Gastroesophageal sphincter (tissue), 4 donors: ENCODE measurements at regions not wholly inside any gene's neighbourhood (a gene's known extent, or its start where the extent isn't known, plus 50 kb on each side); places are given as distances from the start of the nearest gene placed in this dataset.

Experiments
- ATAC-seq: fragments of 150-250 bp; one replicate; pipeline ENCODE4 v1.9.1; 2016; ENCODE audit warnings: mild to moderate bottlenecking, moderate library complexity
- H3K27ac ChIP-seq, 4 donors: fragments of 200-600 bp; sonication (generic) in 3 of 4; 1 replicate in 3 of 4; 2 replicates in 1 of 4; pipeline ENCODE4 v1.5.1; 2016 to 2019
- H3K27me3 ChIP-seq: fragments of 200-600 bp; sonication (generic); one replicate; pipeline ENCODE4 v1.5.1; 2019
- H3K36me3 ChIP-seq, 2 donors: fragments of 200-600 bp; sonication (generic); one replicate each; pipeline ENCODE4 v1.5.1; 2019; ENCODE audit warnings: control low read depth in 1 of 2
- H3K4me1 ChIP-seq, 3 donors: fragments of 200-600 bp; sonication (generic); 1 replicate in 2 of 3; 2 replicates in 1 of 3; pipeline ENCODE4 v1.5.1; 2016 to 2019; ENCODE audit warnings: control low read depth in 2 of 3
- H3K4me3 ChIP-seq, 2 donors: fragments of 200-600 bp; sonication (generic); one replicate each; pipeline ENCODE4 v1.5.1; 2019; ENCODE audit warnings: mild to moderate bottlenecking in 1 of 2, moderate library complexity in 1 of 2
- H3K9me3 ChIP-seq, 3 donors: fragments of 200-600 bp; sonication (generic); one replicate each; pipeline ENCODE4 v1.5.1; 2017 to 2019; ENCODE audit warnings: control low read depth in 2 of 3
- EP300 ChIP-seq: sonication (generic); formaldehyde crosslinking; IDR thresholded peaks from one replicate; pipeline ENCODE4 v1.6.1; 2017; ENCODE audit warnings: antibody characterized with exemption, mild to moderate bottlenecking
- POLR2A ChIP-seq, 2 donors: fragments of 450-650 bp; IDR thresholded peaks; one replicate each; pipeline ENCODE4 v1.6.1; 2017; ENCODE audit warnings: antibody characterized with exemption in 2 of 2, mild to moderate bottlenecking in 2 of 2, moderate library complexity in 1 of 2
- POLR2AphosphoS5 ChIP-seq: sonication (generic); formaldehyde crosslinking; IDR thresholded peaks from one replicate; pipeline ENCODE4 v1.6.1; 2017; ENCODE audit warnings: antibody characterized with exemption
- WGBS, 2 donors: methylation state at CpG; one replicate each; pipeline ENCODE4 v1.1.5; 2018; ENCODE audit warnings: low coverage in 1 of 2; 5-methylcytosine and 5-hydroxymethylcytosine counted together
- TF ChIP-seq, protein P1 (sequence below), 4 experiments: fragments of 200-600 bp in 2 of 4; fragments of 450-650 bp in 2 of 4; sonication (generic) in 1 of 4; IDR thresholded peaks; one replicate each; pipeline ENCODE4 v1.5.1; 2017 to 2019; ENCODE audit warnings: antibody characterized with exemption in 4 of 4, mild to moderate bottlenecking in 2 of 4, moderate library complexity in 2 of 4

GRCh38 chr18:39424261-39424660 lies 1858.7 kb upstream of the CELF4 start:
- Histone ChIP-seq H3K4me1 (no peaks in the 10 kb centered on the region), H3K9me3 (no peaks in the 10 kb centered on the region), H3K4me3 (no peak overlapping the region), H3K36me3 (no peaks in the 10 kb centered on the region), H3K27me3 (no peaks in the 10 kb centered on the region), H3K27ac (no peak overlapping the region)
- TF ChIP-seq POLR2A (IDR thresholded peaks at IDR 0.05) (no peak), POLR2AphosphoS5 (no peak), EP300 (no peak)
- TF ChIP-seq, protein P1, sequence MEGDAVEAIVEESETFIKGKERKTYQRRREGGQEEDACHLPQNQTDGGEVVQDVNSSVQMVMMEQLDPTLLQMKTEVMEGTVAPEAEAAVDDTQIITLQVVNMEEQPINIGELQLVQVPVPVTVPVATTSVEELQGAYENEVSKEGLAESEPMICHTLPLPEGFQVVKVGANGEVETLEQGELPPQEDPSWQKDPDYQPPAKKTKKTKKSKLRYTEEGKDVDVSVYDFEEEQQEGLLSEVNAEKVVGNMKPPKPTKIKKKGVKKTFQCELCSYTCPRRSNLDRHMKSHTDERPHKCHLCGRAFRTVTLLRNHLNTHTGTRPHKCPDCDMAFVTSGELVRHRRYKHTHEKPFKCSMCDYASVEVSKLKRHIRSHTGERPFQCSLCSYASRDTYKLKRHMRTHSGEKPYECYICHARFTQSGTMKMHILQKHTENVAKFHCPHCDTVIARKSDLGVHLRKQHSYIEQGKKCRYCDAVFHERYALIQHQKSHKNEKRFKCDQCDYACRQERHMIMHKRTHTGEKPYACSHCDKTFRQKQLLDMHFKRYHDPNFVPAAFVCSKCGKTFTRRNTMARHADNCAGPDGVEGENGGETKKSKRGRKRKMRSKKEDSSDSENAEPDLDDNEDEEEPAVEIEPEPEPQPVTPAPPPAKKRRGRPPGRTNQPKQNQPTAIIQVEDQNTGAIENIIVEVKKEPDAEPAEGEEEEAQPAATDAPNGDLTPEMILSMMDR (IDR thresholded peaks at IDR 0.05), result no peak
- ATAC-seq, result no peak
- WGBS, 2 donors, result 67% methylated on average over 1 of the region's 1 CpG

DNA sequence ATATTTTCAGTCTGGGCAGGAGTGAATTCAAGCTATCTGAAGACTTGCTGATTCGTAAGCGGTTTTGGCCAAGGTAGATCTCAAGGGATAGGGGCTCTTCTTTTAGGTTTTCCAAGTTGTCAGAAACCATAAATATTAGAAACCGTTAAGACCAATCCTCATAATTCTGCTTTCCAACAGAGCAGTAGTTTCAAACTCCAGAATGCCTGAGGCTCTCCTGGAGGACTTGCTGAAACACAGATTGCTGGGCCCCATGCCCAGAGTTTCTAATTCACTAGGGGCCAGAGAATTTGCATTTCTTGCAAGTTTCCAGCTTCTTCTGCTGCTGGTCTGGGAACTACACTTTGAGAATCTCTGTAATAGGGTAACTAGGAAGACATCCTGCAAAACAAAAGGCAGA lies 1855.7 kb upstream of the CELF4 start:
- Histone ChIP-seq H3K27ac (no peak overlapping the region), H3K4me3 (no peak overlapping the region), H3K4me1 (no peaks in the 10 kb centered on the region), H3K36me3 (no peaks in the 10 kb centered on the region), H3K9me3 (no peaks in the 10 kb centered on the region), H3K27me3 (no peaks in the 10 kb centered on the region)
- TF ChIP-seq POLR2AphosphoS5, result no peak
- no peak for TF ChIP-seq POLR2A (IDR thresholded peaks at IDR 0.05)
- TF ChIP-seq EP300, result no peak
- TF ChIP-seq, protein P1 (IDR thresholded peaks at IDR 0.05), result no peak
- no peak for ATAC-seq
- 84 to 86% methylated on average over 2 to 3 of the region's 3 CpGs for WGBS, 2 donors

- Histone ChIP-seq H3K4me3 (no peak overlapping the region), H3K36me3 (no peaks in the 10 kb centered on the region), H3K27me3 (no peaks in the 10 kb centered on the region), H3K9me3 (no peaks in the 10 kb centered on the region), H3K4me1 (no peaks in the 10 kb centered on the region), H3K27ac (no peak overlapping the region)
- no peak for ATAC-seq
- TF ChIP-seq EP300 (no peak), POLR2AphosphoS5 (no peak), POLR2A (IDR thresholded peaks at IDR 0.05) (no peak)
- TF ChIP-seq, protein P1 (IDR thresholded peaks at IDR 0.05), result no peak
These were observed 1853.7 kb upstream of the CELF4 start for GRCh38 chr18:39419315-39419714.

DNA sequence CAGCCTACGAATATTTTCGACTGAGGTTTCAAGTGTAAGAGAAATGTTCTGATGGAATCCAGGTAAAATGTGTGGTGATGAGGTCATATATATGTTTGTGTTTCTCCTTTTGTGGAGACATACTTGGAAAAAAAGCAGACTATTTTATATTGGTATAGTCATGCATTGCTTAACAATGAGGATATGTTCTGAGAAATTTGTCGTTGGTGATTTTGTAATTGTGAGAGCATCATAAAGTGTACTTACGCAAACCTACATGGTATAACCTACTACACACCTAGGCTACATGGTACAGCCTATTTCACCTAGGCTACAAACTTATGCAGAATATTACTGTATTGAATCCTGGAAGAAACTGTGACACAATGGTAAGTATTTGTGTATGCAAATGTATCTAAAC lies 1849.9 kb upstream of the CELF4 start:
- TF ChIP-seq, protein P1 (IDR thresholded peaks at IDR 0.05), result no peak
- TF ChIP-seq POLR2AphosphoS5 (no peak), EP300 (no peak), POLR2A (IDR thresholded peaks at IDR 0.05) (no peak)
- WGBS, 2 donors, result 92 to 100% methylated on average over 2 to 4 of the region's 4 CpGs

GRCh38 chr18:39414009-39414700 lies 1848.6 kb upstream of the CELF4 start:
- ATAC-seq, result no peak
- Histone ChIP-seq H3K9me3 (no peaks in the 10 kb centered on the region), H3K27me3 (no peaks in the 10 kb centered on the region), H3K4me1 (no peaks in the 10 kb centered on the region), H3K4me3 (no peak overlapping the region), H3K36me3 (no peaks in the 10 kb centered on the region), H3K27ac (no peak overlapping the region)
- 91 to 100% methylated on average over 1 to 4 of the region's 4 CpGs for WGBS, 2 donors
- no peak for TF ChIP-seq POLR2AphosphoS5
- no peak for TF ChIP-seq POLR2A (IDR thresholded peaks at IDR 0.05)
- TF ChIP-seq, protein P1 (IDR thresholded peaks at IDR 0.05), result no peak

More for the DNA sequence above, 1849.9 kb upstream of the CELF4 start:
- H3K36me3 ChIP-seq, result no peaks in the 10 kb centered on the region
- no peak overlapping the region for H3K27ac ChIP-seq
- H3K27me3 ChIP-seq, result no peaks in the 10 kb centered on the region
- no peak for ATAC-seq
- H3K4me3 ChIP-seq, result no peak overlapping the region
- H3K9me3 ChIP-seq, result no peaks in the 10 kb centered on the region
- no peaks in the 10 kb centered on the region for H3K4me1 ChIP-seq
